ENCODE measurements at regions not wholly inside any gene's neighbourhood (a gene's known extent, or its start where the extent isn't known, plus 50 kb on each side); places are given as distances from the start of the nearest gene placed in this dataset.

DNA sequence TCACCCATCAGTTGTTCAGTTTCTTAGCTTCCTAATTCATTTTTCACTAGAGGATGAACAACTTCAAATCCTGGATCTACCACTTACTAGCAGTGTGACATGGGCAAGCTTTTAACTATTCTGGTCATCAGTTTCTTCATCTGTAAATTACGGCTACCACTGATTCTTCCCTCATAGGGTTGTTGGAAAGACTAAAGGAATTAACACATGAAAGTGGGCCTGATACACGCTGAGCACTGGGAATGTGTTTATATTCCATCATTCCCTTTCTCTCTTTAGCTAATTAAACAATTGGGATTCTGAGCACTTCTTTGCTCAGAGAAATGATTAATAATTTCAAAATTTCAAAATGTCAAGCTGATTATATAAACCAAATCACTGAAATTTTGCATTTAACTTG lies 862.3 kb upstream of the GCFC2 start:
- Histone ChIP-seq H3K27me3 (no peaks in the 10 kb centered on the region), H3K4me3 (no peak overlapping the region), H3K27ac (no peak overlapping the region), H3K9me3 (no peaks in the 10 kb centered on the region), H3K4me1 (no peaks in the 10 kb centered on the region), H3K36me3 (ENCODE audit: low read depth, missing control alignments) (no peaks in the 10 kb centered on the region)
- DNase-seq = no peak
- 83 to 87% methylated on average over 2 of the region's 2 CpGs for whole genome bisulfite sequencing, 2 donors
- TF ChIP-seq, protein P1, sequence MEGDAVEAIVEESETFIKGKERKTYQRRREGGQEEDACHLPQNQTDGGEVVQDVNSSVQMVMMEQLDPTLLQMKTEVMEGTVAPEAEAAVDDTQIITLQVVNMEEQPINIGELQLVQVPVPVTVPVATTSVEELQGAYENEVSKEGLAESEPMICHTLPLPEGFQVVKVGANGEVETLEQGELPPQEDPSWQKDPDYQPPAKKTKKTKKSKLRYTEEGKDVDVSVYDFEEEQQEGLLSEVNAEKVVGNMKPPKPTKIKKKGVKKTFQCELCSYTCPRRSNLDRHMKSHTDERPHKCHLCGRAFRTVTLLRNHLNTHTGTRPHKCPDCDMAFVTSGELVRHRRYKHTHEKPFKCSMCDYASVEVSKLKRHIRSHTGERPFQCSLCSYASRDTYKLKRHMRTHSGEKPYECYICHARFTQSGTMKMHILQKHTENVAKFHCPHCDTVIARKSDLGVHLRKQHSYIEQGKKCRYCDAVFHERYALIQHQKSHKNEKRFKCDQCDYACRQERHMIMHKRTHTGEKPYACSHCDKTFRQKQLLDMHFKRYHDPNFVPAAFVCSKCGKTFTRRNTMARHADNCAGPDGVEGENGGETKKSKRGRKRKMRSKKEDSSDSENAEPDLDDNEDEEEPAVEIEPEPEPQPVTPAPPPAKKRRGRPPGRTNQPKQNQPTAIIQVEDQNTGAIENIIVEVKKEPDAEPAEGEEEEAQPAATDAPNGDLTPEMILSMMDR (IDR thresholded peaks at IDR 0.05) = no peak
- no peak for TF ChIP-seq POLR2A (IDR thresholded peaks at IDR 0.05)
- intact Hi-C loops (cut with DNase I; ENCODE audit: low total_unique reads) = no loop called here

DNA sequence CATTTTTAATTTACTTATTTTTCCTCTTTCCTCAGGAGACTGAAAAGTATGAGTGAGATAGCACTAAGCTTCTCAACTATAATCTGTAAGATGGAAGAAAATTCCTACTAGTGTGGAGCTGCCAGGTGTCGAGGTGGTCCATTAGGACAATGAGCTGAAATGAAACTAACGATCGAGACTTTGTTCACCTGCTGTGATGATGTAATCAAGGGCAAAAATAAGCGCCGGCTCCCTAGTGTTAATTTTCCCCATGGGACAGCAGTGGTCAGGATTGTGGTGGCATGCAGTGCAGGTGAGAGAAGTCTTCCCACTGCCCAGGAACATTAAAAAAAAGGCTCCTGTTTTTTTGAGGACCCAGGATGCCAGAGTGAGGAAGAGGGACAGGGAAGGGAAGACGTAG lies 859.1 kb upstream of the GCFC2 start:
- DNase-seq = no peak
- no peaks in the 10 kb centered on the region for H3K27me3 ChIP-seq
- H3K27ac ChIP-seq = no peak overlapping the region
- H3K4me1 ChIP-seq = no peaks in the 10 kb centered on the region
- no peaks in the 10 kb centered on the region for H3K36me3 ChIP-seq (ENCODE audit: low read depth, missing control alignments)
- no peaks in the 10 kb centered on the region for H3K9me3 ChIP-seq
- TF ChIP-seq POLR2A (IDR thresholded peaks at IDR 0.05) = no peak
- TF ChIP-seq, protein P1 (IDR thresholded peaks at IDR 0.05) = no peak
- H3K4me3 ChIP-seq = no peak overlapping the region
- intact Hi-C loops (cut with DNase I; ENCODE audit: low total_unique reads) = no loop called here
- 65 to 72% methylated on average over 6 of the region's 6 CpGs for WGBS, 2 donors

DNA sequence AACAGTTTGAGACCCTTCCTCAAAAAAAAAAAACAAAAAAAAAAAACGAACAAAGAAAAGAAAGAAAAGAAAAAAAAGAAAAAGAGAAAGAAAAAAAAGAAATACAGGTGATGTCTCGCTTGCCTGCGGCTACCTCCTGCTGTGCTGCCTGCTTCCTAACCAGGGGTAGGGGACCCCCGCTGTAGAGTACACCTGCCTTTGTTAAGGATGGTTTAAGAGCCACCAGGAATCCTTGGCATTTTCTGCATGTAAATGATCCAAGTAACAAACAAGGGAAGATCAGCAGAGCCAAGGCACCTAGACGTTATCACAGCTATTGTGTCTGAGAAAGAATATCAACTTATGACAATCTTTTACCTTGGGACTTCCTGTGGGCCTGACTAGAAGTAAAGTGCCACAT lies 856.8 kb upstream of the GCFC2 start:
- DNase-seq = no peak
- 82 to 84% methylated on average over 5 of the region's 5 CpGs for WGBS, 2 donors

DNA sequence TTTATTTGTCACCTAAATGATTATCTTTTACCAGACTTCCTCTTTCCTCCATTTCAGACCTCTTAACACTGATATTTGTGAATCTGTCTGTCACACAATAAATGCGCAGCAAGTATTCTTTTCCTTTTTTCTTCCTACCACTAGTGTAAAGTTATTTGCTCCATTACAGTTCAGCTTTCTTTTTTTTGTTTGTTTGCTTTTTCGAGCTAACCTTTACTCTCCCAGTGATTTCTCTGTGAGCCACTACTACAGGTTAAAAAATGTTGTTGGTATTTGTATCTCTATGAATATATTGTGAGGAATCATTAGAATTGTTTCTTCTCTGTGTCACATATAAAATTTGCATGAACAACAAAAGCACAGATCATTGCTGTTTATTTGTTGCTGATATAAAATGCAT lies 854.0 kb upstream of the GCFC2 start:
- no peaks in the 10 kb centered on the region for H3K9me3 ChIP-seq
- no peaks in the 10 kb centered on the region for H3K27me3 ChIP-seq
- no peak for DNase-seq
- TF ChIP-seq, protein P1 (IDR thresholded peaks at IDR 0.05) = no peak
- no peak for TF ChIP-seq POLR2A (IDR thresholded peaks at IDR 0.05)
- intact Hi-C loops (cut with DNase I; ENCODE audit: low total_unique reads) = no loop called here
- H3K27ac ChIP-seq = no peak overlapping the region
- H3K36me3 ChIP-seq (ENCODE audit: low read depth, missing control alignments) = no peaks in the 10 kb centered on the region
- 91 to 96% methylated on average over 2 of the region's 2 CpGs for WGBS, 2 donors
- H3K4me3 ChIP-seq = no peak overlapping the region
- H3K4me1 ChIP-seq = no peaks in the 10 kb centered on the region

More for the DNA sequence above, 856.8 kb upstream of the GCFC2 start:
- H3K9me3 ChIP-seq = no peaks in the 10 kb centered on the region
- intact Hi-C loops (cut with DNase I; ENCODE audit: low total_unique reads) = no loop called here
- no peaks in the 10 kb centered on the region for H3K36me3 ChIP-seq (ENCODE audit: low read depth, missing control alignments)
- H3K4me3 ChIP-seq = no peak overlapping the region
- H3K27ac ChIP-seq = no peak overlapping the region
- TF ChIP-seq, protein P1 (IDR thresholded peaks at IDR 0.05) = no peak
- no peak for TF ChIP-seq POLR2A (IDR thresholded peaks at IDR 0.05)
- no peaks in the 10 kb centered on the region for H3K27me3 ChIP-seq
- no peaks in the 10 kb centered on the region for H3K4me1 ChIP-seq

DNA sequence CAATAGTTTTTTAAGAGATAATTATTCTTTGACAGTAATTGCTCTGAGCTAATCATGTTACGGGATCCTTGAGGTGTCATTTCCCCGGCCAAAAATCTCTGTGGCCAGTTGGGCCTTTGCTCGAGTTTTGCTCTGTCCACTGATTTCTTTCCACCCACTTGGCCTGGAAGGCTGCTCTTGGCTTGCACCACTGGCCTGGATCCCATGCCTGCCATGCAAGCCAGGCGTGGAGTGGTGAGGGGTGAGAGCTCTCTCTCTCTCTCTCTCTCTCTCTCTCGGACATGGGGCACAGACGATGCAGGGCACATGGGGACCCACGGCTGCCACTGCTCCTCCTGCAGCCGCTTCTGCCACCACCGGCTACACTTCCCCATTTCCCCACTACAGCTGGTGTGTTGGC lies 853.0 kb upstream of the GCFC2 start:
- Histone ChIP-seq H3K27ac (no peak overlapping the region), H3K4me3 (no peak overlapping the region), H3K4me1 (no peaks in the 10 kb centered on the region), H3K9me3 (no peaks in the 10 kb centered on the region), H3K36me3 (ENCODE audit: low read depth, missing control alignments) (no peaks in the 10 kb centered on the region), H3K27me3 (no peaks in the 10 kb centered on the region)
- WGBS, 2 donors = 86 to 90% methylated on average over 9 of the region's 9 CpGs
- TF ChIP-seq, protein P1 (IDR thresholded peaks at IDR 0.05) = no peak
- no peak for TF ChIP-seq POLR2A (IDR thresholded peaks at IDR 0.05)
- intact Hi-C loops (cut with DNase I; ENCODE audit: low total_unique reads) = no loop called here
- DNase-seq = no peak
